ENCODE measurements at regions not wholly inside any gene's neighbourhood (a gene's known extent, or its start where the extent isn't known, plus 50 kb on each side); places are given as distances from the start of the nearest gene placed in this dataset.

- DNase-seq (no peak), ATAC-seq (no peak)
- Histone ChIP-seq H3K4me1 (peaks cover 0 to 20% (median 0%) of the 10 kb centered on the region in 4 donors), H3K9me3 (no peaks in the 10 kb centered on the region), H3K4me3 (no peak overlapping the region), H3K36me3 (no peaks in the 10 kb centered on the region), H3K27me3 (no peaks in the 10 kb centered on the region), H3K27ac (no peak overlapping the region)
- intact Hi-C loops (cut with DNase I) = no loop called here
- no peak for TF ChIP-seq POLR2A (IDR thresholded peaks at IDR 0.05)
- TF ChIP-seq CTCF (IDR thresholded peaks at IDR 0.05) = no peak
- 95% methylated on average over 7 of the region's 12 CpGs for WGBS (ENCODE audit: insufficient coverage, low coverage, low lambda C conversion rate, missing lambda C conversion rate)
Measured at GRCh38 chr18:22088996-22089640, 80.3 kb upstream of the GATA6 start.

- no peak for TF ChIP-seq POLR2A (IDR thresholded peaks at IDR 0.05)
- TF ChIP-seq CTCF (IDR thresholded peaks at IDR 0.05) = no peak
- Histone ChIP-seq H3K9me3 (no peaks in the 10 kb centered on the region), H3K4me3 (no peak overlapping the region), H3K27ac (no peak overlapping the region), H3K27me3 (no peaks in the 10 kb centered on the region), H3K4me1 (peaks cover 0 to 17% (median 0%) of the 10 kb centered on the region in 4 donors), H3K36me3 (no peaks in the 10 kb centered on the region)
- WGBS (ENCODE audit: insufficient coverage, low coverage, low lambda C conversion rate, missing lambda C conversion rate) = 93% methylated on average over 2 of the region's 2 CpGs
- intact Hi-C loops (cut with DNase I) = no loop called here
- ATAC-seq (no peak), DNase-seq (no peak)
Measured at GRCh38 chr18:22091341-22091740, 78.0 kb upstream of the GATA6 start.

- DNase-seq (no peak), ATAC-seq (no peak)
- H3K4me3 ChIP-seq = no peak overlapping the region
- intact Hi-C loops (cut with DNase I) = no loop called here
- TF ChIP-seq CTCF (IDR thresholded peaks at IDR 0.05) = no peak
- TF ChIP-seq POLR2A (IDR thresholded peaks at IDR 0.05) = no peak
- peaks cover 0 to 9% (median 2%) of the 10 kb centered on the region in 4 donors for H3K4me1 ChIP-seq
- H3K36me3 ChIP-seq = no peaks in the 10 kb centered on the region
- no peaks in the 10 kb centered on the region for H3K27me3 ChIP-seq
- 50% methylated on average over 8 of the region's 12 CpGs for WGBS (ENCODE audit: insufficient coverage, low coverage, low lambda C conversion rate, missing lambda C conversion rate)
- H3K9me3 ChIP-seq = no peaks in the 10 kb centered on the region
- H3K27ac ChIP-seq = no peak overlapping the region
Measured at GRCh38 chr18:22093731-22094357, 75.5 kb upstream of the GATA6 start.

GRCh38 chr18:22094358-22094734, 75.0 kb upstream of the GATA6 start:
- no peaks in the 10 kb centered on the region for H3K9me3 ChIP-seq
- H3K4me3 ChIP-seq = no peak overlapping the region
- H3K36me3 ChIP-seq = no peaks in the 10 kb centered on the region
- H3K27ac ChIP-seq = no peak overlapping the region
- no peaks in the 10 kb centered on the region for H3K27me3 ChIP-seq
- ATAC-seq (peak; percentile 43 to 65 (median 48)), DNase-seq (peak in 1 of 3 donors; percentile 54)
- WGBS (ENCODE audit: insufficient coverage, low coverage, low lambda C conversion rate, missing lambda C conversion rate) = 15% methylated on average over 3 of the region's 4 CpGs
- peaks cover 0 to 12% (median 2%) of the 10 kb centered on the region in 4 donors for H3K4me1 ChIP-seq
- intact Hi-C loops (cut with DNase I) = no loop called here
- TF ChIP-seq POLR2A (IDR thresholded peaks at IDR 0.05) (no peak), CTCF (IDR thresholded peaks at IDR 0.05) (no peak)
